GM19324 (cell line): ENCODE measurements at regions not wholly inside any gene's neighbourhood (a gene's known extent, or its start where the extent isn't known, plus 50 kb on each side); places are given as distances from the start of the nearest gene placed in this dataset.
"Not testable (repeated sequence)": the region's sequence is repeated elsewhere in the genome, so short reads cannot be mapped to it uniquely, and the experiment has no call there.

Experiments used
- ATAC-seq: cut with Tn5 transposase; IDR thresholded peaks from one replicate; pipeline ENCODE4 v1.9.1; 2021; ENCODE audit warnings: mild to moderate bottlenecking, moderate library complexity; ENCODE audit not compliant: unreplicated experiment, low FRiP score

DNA sequence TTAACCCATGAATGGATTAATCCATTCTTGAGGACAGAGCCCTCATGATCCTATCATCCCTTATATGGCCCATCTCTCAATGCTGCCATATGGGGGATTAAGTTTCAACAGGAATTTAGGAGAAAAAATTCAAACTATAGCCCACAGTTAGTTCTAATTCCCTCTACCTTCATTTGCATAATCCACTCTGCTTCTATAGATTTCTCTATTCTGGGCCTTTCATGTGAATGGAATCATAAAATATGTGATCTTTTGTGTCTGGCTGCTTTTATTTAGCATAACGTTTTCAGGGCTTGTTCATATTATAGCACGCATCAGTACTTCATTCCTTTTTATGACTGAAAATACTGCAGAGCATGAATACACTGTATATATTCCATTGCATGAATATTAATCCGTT lies 55.4 kb downstream of the CTSL start:
- no peak for ATAC-seq

- ATAC-seq = no peak
These were observed 57.3 kb downstream of the CTSL start for GRCh38 chr9:87783180-87783579.

DNA sequence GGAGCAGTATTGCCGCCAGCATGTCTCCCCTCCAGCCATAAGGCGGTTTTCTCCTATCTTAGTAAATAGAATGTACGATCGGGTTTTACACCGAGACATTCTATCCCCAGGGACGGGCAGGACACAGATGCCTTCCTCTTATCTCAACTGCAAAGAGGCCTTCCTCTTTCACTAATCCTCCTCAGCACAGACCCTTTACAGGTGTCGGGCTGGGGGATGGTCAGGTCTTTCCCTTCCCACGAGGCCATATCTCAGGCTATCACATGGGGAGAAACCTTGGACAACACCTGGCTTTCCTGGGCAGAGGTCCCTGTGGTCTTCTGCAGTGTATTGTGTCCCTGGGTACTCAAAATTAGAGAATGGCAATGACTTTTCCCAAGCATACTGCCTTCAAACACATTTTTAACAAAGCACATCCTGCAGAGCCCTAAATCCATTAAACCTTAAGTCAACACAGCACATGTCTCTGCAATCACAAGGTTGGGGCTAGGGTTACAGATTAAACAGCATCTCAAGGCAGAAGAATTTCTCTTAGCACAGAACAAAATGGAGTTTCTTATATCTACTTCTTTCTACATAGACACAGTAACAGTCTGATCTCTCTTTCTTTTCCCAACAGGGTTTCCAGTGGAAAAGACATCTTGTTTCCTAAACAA lies 59.5 kb downstream of the CTSL start:
- not testable (repeated sequence) for ATAC-seq

- ATAC-seq = no peak
These were observed 60.5 kb downstream of the CTSL start for GRCh38 chr9:87786423-87786822.

- ATAC-seq = no peak
These were observed 61.0 kb downstream of the CTSL start for GRCh38 chr9:87786876-87787275.

- ATAC-seq = no peak
These were observed 61.8 kb downstream of the CTSL start for GRCh38 chr9:87787735-87788134.

GRCh38 chr9:87792831-87793288 lies 66.9 kb downstream of the CTSL start:
- ATAC-seq = peak; percentile 89

DNA sequence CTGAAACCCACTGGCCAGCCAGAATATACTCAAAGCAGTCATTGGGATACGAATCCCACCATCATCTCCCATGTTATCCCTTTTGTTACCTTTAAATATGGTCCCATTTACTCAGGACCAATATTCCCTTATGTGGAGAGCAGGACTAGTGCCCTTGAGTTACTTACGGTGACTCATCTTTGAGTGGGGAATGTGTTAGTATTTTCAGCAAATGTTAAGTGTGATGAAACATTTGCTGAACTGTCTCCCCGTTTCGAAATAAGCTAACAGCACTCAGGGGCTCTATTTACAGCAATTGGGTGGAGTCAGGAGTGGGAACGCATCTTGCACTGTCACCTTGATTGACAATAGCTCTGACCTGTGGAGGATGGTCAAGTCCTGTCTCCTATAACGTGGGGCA lies 67.4 kb downstream of the CTSL start:
- no peak for ATAC-seq

DNA sequence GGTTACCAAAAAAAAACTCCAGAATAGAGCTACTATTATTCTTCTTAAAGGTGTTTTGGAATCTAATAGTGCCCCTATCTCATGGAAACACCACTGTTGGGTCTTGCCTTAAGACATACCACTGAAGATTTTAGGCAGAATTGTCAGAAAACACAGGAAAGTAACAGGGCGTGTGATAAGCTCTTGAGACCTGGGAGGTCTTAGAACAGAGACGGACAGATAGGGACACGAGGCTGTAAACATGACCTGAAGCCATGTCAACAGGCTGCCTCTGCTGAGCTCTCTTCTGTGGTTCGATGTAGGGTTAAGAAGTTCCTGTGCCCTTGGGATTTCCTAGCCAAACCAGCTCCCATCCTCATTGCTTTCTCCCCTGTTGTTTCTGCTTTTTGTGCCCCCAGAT lies 69.3 kb downstream of the CTSL start:
- ATAC-seq = no peak

GRCh38 chr9:87796196-87796595 lies 70.3 kb downstream of the CTSL start:
- no peak for ATAC-seq

DNA sequence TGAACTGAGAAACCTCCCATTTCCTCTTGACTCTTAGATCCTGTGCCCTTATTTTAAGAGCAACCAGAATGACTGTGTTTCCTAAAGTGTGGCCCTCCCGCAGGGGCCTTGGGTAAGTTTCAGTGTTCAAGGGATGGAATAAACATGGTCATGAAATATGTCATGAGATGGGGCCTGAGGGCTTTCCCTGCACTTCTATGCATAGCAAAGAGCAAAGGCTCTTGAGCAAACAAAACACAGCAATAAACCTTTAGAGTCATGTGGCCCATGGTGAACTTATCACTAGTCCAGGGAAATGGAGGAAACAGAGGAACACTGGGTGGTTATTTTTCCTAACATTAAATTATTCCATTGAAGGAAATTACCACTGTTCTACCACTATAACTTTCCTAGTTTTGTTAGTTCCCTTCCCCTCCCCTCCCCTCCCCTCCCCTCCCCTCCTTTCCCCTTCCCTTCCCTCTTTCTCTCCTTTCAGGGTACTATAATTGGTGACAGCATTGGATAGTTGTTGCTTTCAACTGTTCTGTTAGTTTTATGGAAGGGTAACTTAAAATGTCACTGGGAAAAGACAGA lies 72.4 kb downstream of the CTSL start:
- ATAC-seq = no peak

- ATAC-seq = no peak
These were observed 73.6 kb downstream of the CTSL start for GRCh38 chr9:87799503-87799902.

DNA sequence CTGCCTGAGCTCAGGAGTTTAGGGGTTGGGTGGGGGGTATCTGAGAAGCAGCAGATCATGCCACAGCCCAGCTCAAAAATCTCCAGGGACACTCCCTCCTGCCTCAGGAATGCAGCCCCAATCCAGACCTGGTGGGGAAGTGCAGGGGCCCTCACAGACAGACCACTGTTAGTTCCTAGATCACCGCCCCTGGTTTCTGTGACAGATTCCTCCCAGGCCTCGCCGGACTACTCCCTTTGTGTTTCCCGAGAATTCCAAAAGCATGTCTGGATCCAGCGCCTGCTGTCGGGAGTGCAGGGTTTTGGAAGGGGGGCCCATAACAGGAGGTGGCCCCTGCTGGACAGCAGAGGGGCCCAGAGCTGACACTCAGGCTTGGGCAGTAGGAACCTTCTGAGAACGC lies 74.5 kb downstream of the CTSL start:
- no peak for ATAC-seq

DNA sequence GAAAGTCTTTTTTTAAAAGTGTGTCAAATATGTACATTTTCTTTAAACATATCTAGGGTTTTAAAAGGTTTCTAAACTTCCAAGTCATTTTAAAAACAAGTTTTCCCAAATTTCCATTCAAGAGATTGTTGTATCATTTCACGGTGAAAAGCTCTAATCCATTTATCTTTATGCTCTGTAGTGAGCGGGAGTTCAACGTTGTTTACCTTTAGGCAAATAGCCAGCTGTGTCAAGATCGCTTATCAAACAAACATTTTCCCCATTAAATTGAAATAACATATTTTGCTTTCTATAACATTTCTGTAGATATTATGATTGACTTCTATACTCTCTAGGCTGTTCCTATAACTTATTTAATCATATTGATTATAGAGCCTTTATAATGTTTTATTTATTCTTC lies 75.1 kb downstream of the CTSL start:
- ATAC-seq = no peak

DNA sequence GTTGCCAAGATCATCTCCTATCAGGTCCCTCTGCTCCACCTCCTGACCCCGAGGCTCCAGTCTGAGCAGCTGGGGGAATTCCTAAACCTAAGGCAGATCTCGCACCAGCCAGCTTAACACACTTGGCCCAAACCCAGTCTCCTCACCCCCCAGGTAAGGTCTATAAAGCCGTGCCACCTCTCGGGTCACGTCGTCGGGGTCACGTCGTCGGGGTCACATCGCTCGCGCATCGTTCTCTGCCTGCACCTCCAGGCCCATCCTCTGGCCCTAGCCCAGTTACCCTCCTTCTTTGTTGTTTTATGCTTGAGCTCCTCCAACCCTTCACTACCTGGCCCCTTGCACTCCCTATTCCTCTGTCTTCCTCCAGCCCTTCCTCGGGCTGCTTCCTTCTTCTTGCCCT lies 77.2 kb downstream of the CTSL start:
- no peak for ATAC-seq

- no peak for ATAC-seq
These were observed 77.9 kb downstream of the CTSL start for GRCh38 chr9:87803623-87804345.

- ATAC-seq = no peak
These were observed 77.4 kb upstream of the SPATA31E1 start for GRCh38 chr9:87805259-87805658.

- ATAC-seq = no peak
These were observed 72.7 kb upstream of the SPATA31E1 start for GRCh38 chr9:87810008-87810407.

DNA sequence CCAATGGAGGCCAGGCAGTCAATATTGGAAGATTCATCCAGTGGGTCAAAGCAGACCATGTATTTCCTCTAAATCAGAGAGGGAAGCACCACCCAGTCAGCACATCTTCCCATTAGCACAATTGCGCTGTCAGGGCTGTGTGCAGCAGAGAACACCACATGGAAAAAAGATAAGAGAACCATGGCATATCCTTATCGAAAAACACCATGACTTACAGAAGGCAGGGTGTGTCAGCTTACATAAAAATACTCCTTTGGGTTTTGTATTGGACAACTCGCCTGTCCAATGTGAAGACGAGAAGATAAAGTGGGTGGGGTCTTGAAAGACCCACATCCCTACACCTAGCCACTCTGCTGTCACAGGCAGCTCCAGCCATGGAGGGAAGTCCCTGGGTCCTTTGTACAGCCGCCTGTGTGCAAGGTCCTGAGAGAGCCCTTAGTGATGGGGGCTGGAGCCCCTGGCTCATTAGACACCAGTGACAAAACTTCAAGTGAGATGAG lies 71.9 kb upstream of the SPATA31E1 start:
- no peak for ATAC-seq

DNA sequence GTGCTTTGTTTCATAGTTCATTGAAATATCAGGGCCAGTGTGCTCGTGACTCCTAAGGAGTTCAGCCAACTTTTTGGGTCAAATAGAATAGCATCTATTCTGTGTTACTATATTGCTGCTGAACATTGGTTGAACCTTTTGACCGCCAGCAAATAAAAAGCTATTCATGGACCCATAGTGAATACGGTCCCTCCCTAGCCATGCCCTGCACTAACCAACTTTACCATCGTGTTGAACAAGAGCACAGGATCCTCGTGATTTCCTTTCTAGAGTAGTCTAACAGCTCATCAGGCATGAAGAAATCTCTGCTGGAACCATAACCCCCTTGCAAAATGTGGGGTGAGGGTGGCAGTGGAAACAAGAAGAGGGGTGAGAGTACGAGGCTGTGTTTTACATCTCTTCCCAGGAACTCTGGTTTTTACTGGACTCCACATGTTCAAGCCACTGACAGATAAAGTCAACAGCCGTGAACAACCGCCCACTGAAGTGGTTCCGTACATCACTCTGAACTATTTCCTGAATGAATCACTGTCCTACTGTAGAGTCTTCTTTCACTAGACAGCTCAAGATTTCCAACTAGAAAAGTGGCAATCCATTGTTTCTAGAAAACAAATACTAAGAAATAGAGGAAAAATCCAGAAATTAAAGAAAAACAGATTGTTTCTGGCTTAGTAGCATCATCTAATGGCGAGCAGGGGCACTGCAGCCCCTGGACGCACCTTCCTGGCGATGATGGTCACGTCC lies 70.1 kb upstream of the SPATA31E1 start:
- no peak for ATAC-seq

GRCh38 chr9:87813119-87813463 lies 69.6 kb upstream of the SPATA31E1 start:
- no peak for ATAC-seq
